ENCODE measurements at regions not wholly inside any gene's neighbourhood (a gene's known extent, or its start where the extent isn't known, plus 50 kb on each side); places are given as distances from the start of the nearest gene placed in this dataset.

DNA sequence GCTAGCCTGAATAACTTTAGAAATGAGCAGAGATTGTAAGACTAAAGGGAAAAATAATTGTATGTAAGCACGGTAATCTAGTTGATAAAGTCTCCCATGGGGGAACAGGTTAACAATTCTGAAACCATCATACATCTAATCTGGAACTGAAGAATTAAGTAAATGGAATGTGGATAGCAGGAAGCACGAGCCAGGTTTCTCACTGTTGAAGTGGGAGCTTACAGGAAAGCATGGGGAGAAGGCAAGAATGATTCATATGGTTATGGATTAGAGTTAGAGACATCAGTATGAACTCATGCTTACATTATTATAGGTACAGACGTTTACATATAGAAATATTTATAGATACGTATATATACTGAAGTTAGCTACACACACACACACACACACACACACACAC, 83.0 kb downstream of the LEPR start:
- H4K91ac ChIP-seq (ENCODE audit: low read depth, low read length), result no peak overlapping the region
- H2AK5ac ChIP-seq (ENCODE audit: low read length), result no peak overlapping the region
- H3K14ac ChIP-seq (ENCODE audit: low read length), result no peak overlapping the region
- no peak overlapping the region for H3K27ac ChIP-seq (ENCODE audit: low read depth, low read length)
- H3K36me3 ChIP-seq (ENCODE audit: control insufficient read depth in 1 of 2, insufficient read depth in 2 of 2, low read length in 2 of 2), result no peaks in the 10 kb centered on the region
- no peaks in the 10 kb centered on the region for H3K79me2 ChIP-seq (ENCODE audit: control insufficient read depth, insufficient read depth, low read length, poor library complexity)
- no peak overlapping the region for H4K8ac ChIP-seq (ENCODE audit: low read depth, low read length)
- no peak overlapping the region for H3K4ac ChIP-seq (ENCODE audit: low read depth, low read length)
- H3K4me3 ChIP-seq (ENCODE audit: low read depth, low read length), result no peak overlapping the region
- H3K79me1 ChIP-seq (ENCODE audit: low read length), result no peaks in the 10 kb centered on the region
- H2BK5ac ChIP-seq (ENCODE audit: low read depth, low read length, poor library complexity), result no peak overlapping the region
- no peak overlapping the region for H3K4me2 ChIP-seq (ENCODE audit: low read length)
- H3K9me3 ChIP-seq (ENCODE audit: insufficient read depth, low read depth, low read length), result no peaks in the 10 kb centered on the region
- no peaks in the 10 kb centered on the region for H3K4me1 ChIP-seq (ENCODE audit: control insufficient read depth in 1 of 2, insufficient read depth in 2 of 2, low read length in 2 of 2)
- WGBS (ENCODE audit: extremely low coverage, insufficient coverage, insufficient read length), result no CpG with 5 or more reads among the region's 4 CpGs
- no peaks in the 10 kb centered on the region for H3K27me3 ChIP-seq (ENCODE audit: insufficient read depth, low read length)
- H2BK120ac ChIP-seq (ENCODE audit: insufficient read depth, low read length, poor library complexity), result no peak overlapping the region
- DNase-seq, result no peak
- no peak overlapping the region for H2BK12ac ChIP-seq (ENCODE audit: low read length)
- H4K12ac ChIP-seq (ENCODE audit: low read depth, low read length), result no peak overlapping the region
- H2AFZ ChIP-seq (ENCODE audit: insufficient read depth, low read length, poor library complexity), result no peak overlapping the region
- H3K18ac ChIP-seq (ENCODE audit: low read length), result no peak overlapping the region
- no peak overlapping the region for H3K9ac ChIP-seq (ENCODE audit: low read length)
- no peak overlapping the region for H3K23ac ChIP-seq (ENCODE audit: low read length)

DNA sequence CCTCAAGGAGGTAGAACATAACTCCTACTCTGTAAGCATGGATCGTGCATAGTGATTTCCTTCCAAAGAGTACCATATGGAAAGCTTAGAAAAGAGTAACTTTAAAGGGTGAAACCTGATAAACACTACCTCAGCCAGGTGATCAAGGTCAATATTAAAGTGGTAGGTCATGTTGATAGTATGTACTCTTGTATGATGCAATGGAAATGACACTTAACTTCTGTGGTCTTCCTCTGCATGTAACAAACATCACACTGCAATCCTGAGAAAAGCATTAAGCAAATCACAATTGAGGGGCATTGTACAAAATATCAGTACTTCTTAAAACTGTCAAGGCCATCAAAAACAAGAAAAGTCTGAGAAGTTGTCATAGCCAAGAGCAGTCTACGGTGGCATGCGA, 83.8 kb downstream of the LEPR start:
- Histone ChIP-seq H3K79me1 (ENCODE audit: low read length) (no peaks in the 10 kb centered on the region), H2BK120ac (ENCODE audit: insufficient read depth, low read length, poor library complexity) (no peak overlapping the region), H3K27me3 (ENCODE audit: insufficient read depth, low read length) (no peaks in the 10 kb centered on the region), H3K14ac (ENCODE audit: low read length) (no peak overlapping the region), H3K36me3 (ENCODE audit: control insufficient read depth in 1 of 2, insufficient read depth in 2 of 2, low read length in 2 of 2) (no peaks in the 10 kb centered on the region), H3K9me3 (ENCODE audit: insufficient read depth, low read depth, low read length) (no peaks in the 10 kb centered on the region), H3K9ac (ENCODE audit: low read length) (no peak overlapping the region), H3K27ac (ENCODE audit: low read depth, low read length) (no peak overlapping the region), H2BK5ac (ENCODE audit: low read depth, low read length, poor library complexity) (no peak overlapping the region), H2AK5ac (ENCODE audit: low read length) (no peak overlapping the region), H3K4me3 (ENCODE audit: low read depth, low read length) (no peak overlapping the region), H3K79me2 (ENCODE audit: control insufficient read depth, insufficient read depth, low read length, poor library complexity) (no peaks in the 10 kb centered on the region), H3K18ac (ENCODE audit: low read length) (no peak overlapping the region), H2AFZ (ENCODE audit: insufficient read depth, low read length, poor library complexity) (no peak overlapping the region), H3K4me1 (ENCODE audit: control insufficient read depth in 1 of 2, insufficient read depth in 2 of 2, low read length in 2 of 2) (no peaks in the 10 kb centered on the region), H4K91ac (ENCODE audit: low read depth, low read length) (no peak overlapping the region), H2BK12ac (ENCODE audit: low read length) (no peak overlapping the region), H4K12ac (ENCODE audit: low read depth, low read length) (no peak overlapping the region), H3K4ac (ENCODE audit: low read depth, low read length) (no peak overlapping the region), H3K4me2 (ENCODE audit: low read length) (no peak overlapping the region), H4K8ac (ENCODE audit: low read depth, low read length) (no peak overlapping the region), H3K23ac (ENCODE audit: low read length) (no peak overlapping the region)
- no CpG with 5 or more reads among the region's 3 CpGs for WGBS (ENCODE audit: extremely low coverage, insufficient coverage, insufficient read length)
- no peak for DNase-seq

DNA sequence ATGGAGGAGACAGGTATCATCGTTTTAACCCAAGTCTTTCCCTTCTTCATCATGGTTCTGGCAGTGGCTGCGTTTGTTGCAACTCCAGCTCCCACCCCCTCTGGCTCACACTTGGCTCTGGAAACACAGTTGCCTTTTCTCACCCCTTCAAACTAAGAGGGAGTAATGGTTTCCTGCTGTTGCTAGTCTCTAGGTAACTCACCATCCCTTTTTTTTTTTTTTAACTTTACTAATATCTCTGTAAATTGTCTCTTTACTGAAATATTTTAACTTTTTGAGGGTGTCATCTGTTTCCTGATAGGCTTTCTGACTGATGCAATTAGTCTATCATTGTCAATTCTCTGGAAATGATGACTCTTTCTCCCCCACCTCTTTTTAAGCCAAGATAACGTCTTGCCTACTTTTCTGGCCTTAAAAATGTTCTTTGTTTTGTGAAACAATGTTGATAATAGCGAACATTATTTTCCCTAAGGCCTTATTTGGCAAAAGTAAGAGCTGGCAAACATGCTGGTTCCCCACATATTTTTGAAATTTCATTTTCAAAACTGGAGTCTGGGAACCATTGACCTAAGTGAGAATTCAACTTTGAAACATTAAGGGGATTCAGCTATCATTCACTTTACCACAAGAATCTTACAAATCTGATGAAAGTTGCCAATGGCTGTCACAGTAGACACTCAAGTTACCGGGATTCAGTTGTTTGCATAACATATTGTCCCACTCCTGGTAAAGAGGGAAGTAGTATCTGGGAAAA, 85.3 kb downstream of the LEPR start:
- no CpG with 5 or more reads among the region's 5 CpGs for WGBS (ENCODE audit: extremely low coverage, insufficient coverage, insufficient read length)
- H2AFZ ChIP-seq (ENCODE audit: insufficient read depth, low read length, poor library complexity), result no peak overlapping the region
- no peaks in the 10 kb centered on the region for H3K36me3 ChIP-seq (ENCODE audit: control insufficient read depth in 1 of 2, insufficient read depth in 2 of 2, low read length in 2 of 2)
- H4K12ac ChIP-seq (ENCODE audit: low read depth, low read length), result no peak overlapping the region
- no peak overlapping the region for H3K4me2 ChIP-seq (ENCODE audit: low read length)
- H3K14ac ChIP-seq (ENCODE audit: low read length), result no peak overlapping the region
- H3K9me3 ChIP-seq (ENCODE audit: insufficient read depth, low read depth, low read length), result no peaks in the 10 kb centered on the region
- H2BK12ac ChIP-seq (ENCODE audit: low read length), result no peak overlapping the region
- H3K27me3 ChIP-seq (ENCODE audit: insufficient read depth, low read length), result no peaks in the 10 kb centered on the region
- H3K9ac ChIP-seq (ENCODE audit: low read length), result no peak overlapping the region
- H3K27ac ChIP-seq (ENCODE audit: low read depth, low read length), result no peak overlapping the region
- no peak overlapping the region for H2BK5ac ChIP-seq (ENCODE audit: low read depth, low read length, poor library complexity)
- peak in 1 of 2 donors; percentile 32 for DNase-seq
- no peaks in the 10 kb centered on the region for H3K79me2 ChIP-seq (ENCODE audit: control insufficient read depth, insufficient read depth, low read length, poor library complexity)
- H4K91ac ChIP-seq (ENCODE audit: low read depth, low read length), result no peak overlapping the region
- H3K23ac ChIP-seq (ENCODE audit: low read length), result no peak overlapping the region
- H4K8ac ChIP-seq (ENCODE audit: low read depth, low read length), result no peak overlapping the region
- H3K4ac ChIP-seq (ENCODE audit: low read depth, low read length), result no peak overlapping the region
- no peak overlapping the region for H2BK120ac ChIP-seq (ENCODE audit: insufficient read depth, low read length, poor library complexity)
- H3K79me1 ChIP-seq (ENCODE audit: low read length), result no peaks in the 10 kb centered on the region
- no peak overlapping the region for H3K18ac ChIP-seq (ENCODE audit: low read length)
- no peak overlapping the region for H3K4me3 ChIP-seq (ENCODE audit: low read depth, low read length)
- H2AK5ac ChIP-seq (ENCODE audit: low read length), result no peak overlapping the region
- no peaks in the 10 kb centered on the region for H3K4me1 ChIP-seq (ENCODE audit: control insufficient read depth in 1 of 2, insufficient read depth in 2 of 2, low read length in 2 of 2)

DNA sequence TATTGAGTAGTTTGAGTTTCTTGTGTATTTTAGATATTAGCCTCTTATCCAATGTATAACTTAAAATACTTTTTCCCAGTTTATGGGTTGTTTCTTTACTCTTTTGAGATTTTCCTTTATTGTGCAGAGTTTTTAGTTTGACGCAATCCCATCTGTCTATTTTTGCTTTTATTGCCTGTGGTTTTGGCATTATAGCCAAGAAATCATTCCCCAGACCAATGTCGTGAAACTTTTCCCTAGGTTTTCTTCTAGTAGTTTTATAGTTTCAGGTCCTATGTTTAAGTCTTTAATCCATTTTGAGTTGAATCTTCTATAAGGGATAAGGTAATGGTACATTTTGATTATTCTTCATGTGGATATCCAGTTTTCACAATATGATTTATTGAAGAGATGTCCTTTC, 87.6 kb downstream of the LEPR start:
- Histone ChIP-seq H3K36me3 (ENCODE audit: control insufficient read depth in 1 of 2, insufficient read depth in 2 of 2, low read length in 2 of 2) (no peaks in the 10 kb centered on the region), H3K79me2 (ENCODE audit: control insufficient read depth, insufficient read depth, low read length, poor library complexity) (no peaks in the 10 kb centered on the region), H3K9me3 (ENCODE audit: insufficient read depth, low read depth, low read length) (no peaks in the 10 kb centered on the region), H2AK5ac (ENCODE audit: low read length) (no peak overlapping the region), H3K4me2 (ENCODE audit: low read length) (no peak overlapping the region), H3K9ac (ENCODE audit: low read length) (no peak overlapping the region), H2BK12ac (ENCODE audit: low read length) (no peak overlapping the region), H3K23ac (ENCODE audit: low read length) (no peak overlapping the region), H3K4me3 (ENCODE audit: low read depth, low read length) (no peak overlapping the region), H4K91ac (ENCODE audit: low read depth, low read length) (no peak overlapping the region), H2BK120ac (ENCODE audit: insufficient read depth, low read length, poor library complexity) (no peak overlapping the region), H3K27me3 (ENCODE audit: insufficient read depth, low read length) (no peaks in the 10 kb centered on the region), H3K4me1 (ENCODE audit: control insufficient read depth in 1 of 2, insufficient read depth in 2 of 2, low read length in 2 of 2) (no peaks in the 10 kb centered on the region), H3K14ac (ENCODE audit: low read length) (no peak overlapping the region), H3K18ac (ENCODE audit: low read length) (no peak overlapping the region), H4K8ac (ENCODE audit: low read depth, low read length) (no peak overlapping the region), H3K27ac (ENCODE audit: low read depth, low read length) (no peak overlapping the region), H3K79me1 (ENCODE audit: low read length) (no peaks in the 10 kb centered on the region), H4K12ac (ENCODE audit: low read depth, low read length) (no peak overlapping the region), H2BK5ac (ENCODE audit: low read depth, low read length, poor library complexity) (no peak overlapping the region), H2AFZ (ENCODE audit: insufficient read depth, low read length, poor library complexity) (no peak overlapping the region), H3K4ac (ENCODE audit: low read depth, low read length) (no peak overlapping the region)
- WGBS (ENCODE audit: extremely low coverage, insufficient coverage, insufficient read length), result no CpG with 5 or more reads among the region's 2 CpGs
- DNase-seq, result no peak
